ENCODE measurements at regions not wholly inside any gene's neighbourhood (a gene's known extent, or its start where the extent isn't known, plus 50 kb on each side); places are given as distances from the start of the nearest gene placed in this dataset.

DNA sequence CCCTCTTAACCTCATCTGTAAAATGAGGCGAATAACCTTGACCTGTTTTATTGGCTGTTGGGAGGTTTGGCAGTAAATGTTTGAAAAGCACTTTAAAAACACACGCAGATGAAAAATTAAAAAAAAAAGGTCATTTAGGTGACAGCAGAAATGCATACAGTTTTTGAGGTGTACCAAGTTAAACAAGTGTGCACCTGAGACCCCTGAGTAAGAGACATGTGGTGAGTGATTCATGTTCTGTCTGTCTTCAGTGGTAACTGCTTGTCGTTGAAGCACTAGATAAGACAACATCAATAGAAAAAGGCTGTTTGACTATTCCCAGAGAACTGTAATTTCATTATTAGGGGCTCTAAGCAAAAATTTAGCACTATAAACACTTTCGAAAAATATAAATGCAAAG, 608.4 kb upstream of the PITX2 start:
- TF ChIP-seq, protein P1, sequence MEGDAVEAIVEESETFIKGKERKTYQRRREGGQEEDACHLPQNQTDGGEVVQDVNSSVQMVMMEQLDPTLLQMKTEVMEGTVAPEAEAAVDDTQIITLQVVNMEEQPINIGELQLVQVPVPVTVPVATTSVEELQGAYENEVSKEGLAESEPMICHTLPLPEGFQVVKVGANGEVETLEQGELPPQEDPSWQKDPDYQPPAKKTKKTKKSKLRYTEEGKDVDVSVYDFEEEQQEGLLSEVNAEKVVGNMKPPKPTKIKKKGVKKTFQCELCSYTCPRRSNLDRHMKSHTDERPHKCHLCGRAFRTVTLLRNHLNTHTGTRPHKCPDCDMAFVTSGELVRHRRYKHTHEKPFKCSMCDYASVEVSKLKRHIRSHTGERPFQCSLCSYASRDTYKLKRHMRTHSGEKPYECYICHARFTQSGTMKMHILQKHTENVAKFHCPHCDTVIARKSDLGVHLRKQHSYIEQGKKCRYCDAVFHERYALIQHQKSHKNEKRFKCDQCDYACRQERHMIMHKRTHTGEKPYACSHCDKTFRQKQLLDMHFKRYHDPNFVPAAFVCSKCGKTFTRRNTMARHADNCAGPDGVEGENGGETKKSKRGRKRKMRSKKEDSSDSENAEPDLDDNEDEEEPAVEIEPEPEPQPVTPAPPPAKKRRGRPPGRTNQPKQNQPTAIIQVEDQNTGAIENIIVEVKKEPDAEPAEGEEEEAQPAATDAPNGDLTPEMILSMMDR (IDR thresholded peaks at IDR 0.05) = no peak
- no peak overlapping the region for H3K4me3 Mint-ChIP-seq
- no peaks in the 10 kb centered on the region for H3K36me3 Mint-ChIP-seq (ENCODE audit: low read depth)
- H3K27ac Mint-ChIP-seq = no peak overlapping the region
- no peaks in the 10 kb centered on the region for H3K4me1 Mint-ChIP-seq
- peaks cover 5% of the 10 kb centered on the region for H3K27me3 Mint-ChIP-seq (ENCODE audit: low read depth, poor library complexity)
- no peak for DNase-seq
- no peaks in the 10 kb centered on the region for H3K9me3 Mint-ChIP-seq

- Mint-ChIP-seq H3K4me1 (no peaks in the 10 kb centered on the region), H3K36me3 (ENCODE audit: low read depth) (no peaks in the 10 kb centered on the region)
Measured at GRCh38 chr4:111234939-111235338, 612.1 kb upstream of the PITX2 start.

DNA sequence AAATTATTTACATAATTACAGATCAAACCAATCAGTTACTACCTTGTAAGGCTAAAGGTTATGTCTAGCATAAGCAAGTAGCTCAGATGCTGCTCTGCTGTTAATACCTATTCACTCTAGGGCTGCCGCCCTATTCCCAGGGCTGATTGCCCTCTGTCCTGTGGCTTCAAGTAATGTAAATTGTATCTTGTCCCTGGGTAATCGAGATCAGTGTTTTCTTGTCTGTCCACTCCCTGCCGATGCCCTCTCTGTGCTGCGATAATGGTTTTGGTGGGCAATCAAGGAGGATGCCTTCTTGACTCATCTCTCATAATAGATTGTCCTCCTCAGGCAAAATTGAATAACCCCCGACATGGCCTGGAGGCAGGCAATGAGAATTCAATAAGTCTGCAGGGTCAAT, 641.0 kb upstream of the PITX2 start:
- Mint-ChIP-seq H3K36me3 (ENCODE audit: low read depth) (no peaks in the 10 kb centered on the region), H3K27ac (no peak overlapping the region), H3K4me1 (no peaks in the 10 kb centered on the region), H3K4me3 (no peak overlapping the region), H3K27me3 (ENCODE audit: low read depth, poor library complexity) (peaks cover 3% of the 10 kb centered on the region), H3K9me3 (no peaks in the 10 kb centered on the region)
- TF ChIP-seq, protein P1 (IDR thresholded peaks at IDR 0.05) = no peak
- DNase-seq = no peak

More at GRCh38 chr4:111234939-111235338, 612.1 kb upstream of the PITX2 start:
- H3K9me3 Mint-ChIP-seq = no peaks in the 10 kb centered on the region
- peaks cover 5% of the 10 kb centered on the region for H3K27me3 Mint-ChIP-seq (ENCODE audit: low read depth, poor library complexity)
- H3K27ac Mint-ChIP-seq = no peak overlapping the region
- TF ChIP-seq, protein P1 (IDR thresholded peaks at IDR 0.05) = no peak
- H3K4me3 Mint-ChIP-seq = no peak overlapping the region
- no peak for DNase-seq

DNA sequence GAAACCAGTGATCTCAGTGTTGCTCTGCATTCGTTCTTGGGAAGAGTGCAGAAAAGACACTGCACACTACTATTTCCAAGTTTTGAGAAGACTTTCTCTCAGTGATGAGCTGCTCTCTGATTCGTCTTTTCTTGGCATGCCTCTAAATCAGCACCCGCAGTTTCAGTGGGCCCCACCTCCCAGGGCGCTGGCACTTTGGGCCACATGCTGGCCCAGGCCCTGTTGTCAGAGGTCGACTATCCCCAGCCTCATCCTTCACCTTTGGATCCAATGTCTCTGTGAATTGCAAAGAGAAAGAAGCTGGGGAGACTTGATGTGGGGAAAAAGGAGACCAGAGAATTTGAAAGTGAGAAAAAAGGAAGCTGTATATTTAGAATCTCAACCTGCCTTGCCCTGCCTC, 644.1 kb upstream of the PITX2 start:
- Mint-ChIP-seq H3K36me3 (ENCODE audit: low read depth) (no peaks in the 10 kb centered on the region), H3K9me3 (no peaks in the 10 kb centered on the region), H3K4me1 (peaks cover 7% of the 10 kb centered on the region), H3K27ac (no peak overlapping the region), H3K4me3 (no peak overlapping the region), H3K27me3 (ENCODE audit: low read depth, poor library complexity) (peaks cover 7% of the 10 kb centered on the region)
- TF ChIP-seq, protein P1 (IDR thresholded peaks at IDR 0.05) = no peak
- DNase-seq = no peak

GRCh38 chr4:111267786-111268185, 644.9 kb upstream of the PITX2 start:
- H3K27me3 Mint-ChIP-seq (ENCODE audit: low read depth, poor library complexity) = peaks cover 7% of the 10 kb centered on the region
- DNase-seq = no peak
- H3K9me3 Mint-ChIP-seq = no peaks in the 10 kb centered on the region
- peaks cover 7% of the 10 kb centered on the region for H3K4me1 Mint-ChIP-seq
- no peak overlapping the region for H3K27ac Mint-ChIP-seq
- TF ChIP-seq, protein P1 (IDR thresholded peaks at IDR 0.05) = no peak
- H3K4me3 Mint-ChIP-seq = no peak overlapping the region
- no peaks in the 10 kb centered on the region for H3K36me3 Mint-ChIP-seq (ENCODE audit: low read depth)

- TF ChIP-seq, protein P1 (IDR thresholded peaks at IDR 0.05) = no peak
- Mint-ChIP-seq H3K27ac (no peak overlapping the region), H3K4me1 (peaks cover 7% of the 10 kb centered on the region), H3K9me3 (no peaks in the 10 kb centered on the region), H3K36me3 (ENCODE audit: low read depth) (no peaks in the 10 kb centered on the region), H3K4me3 (no peak overlapping the region), H3K27me3 (ENCODE audit: low read depth, poor library complexity) (peaks cover 7% of the 10 kb centered on the region)
- no peak for DNase-seq
Measured at GRCh38 chr4:111268769-111269414, 646.0 kb upstream of the PITX2 start.

Data from nephron progenitor cell (in vitro differentiated cells).